ENCODE measurements at regions not wholly inside any gene's neighbourhood (a gene's known extent, or its start where the extent isn't known, plus 50 kb on each side); places are given as distances from the start of the nearest gene placed in this dataset.

DNA sequence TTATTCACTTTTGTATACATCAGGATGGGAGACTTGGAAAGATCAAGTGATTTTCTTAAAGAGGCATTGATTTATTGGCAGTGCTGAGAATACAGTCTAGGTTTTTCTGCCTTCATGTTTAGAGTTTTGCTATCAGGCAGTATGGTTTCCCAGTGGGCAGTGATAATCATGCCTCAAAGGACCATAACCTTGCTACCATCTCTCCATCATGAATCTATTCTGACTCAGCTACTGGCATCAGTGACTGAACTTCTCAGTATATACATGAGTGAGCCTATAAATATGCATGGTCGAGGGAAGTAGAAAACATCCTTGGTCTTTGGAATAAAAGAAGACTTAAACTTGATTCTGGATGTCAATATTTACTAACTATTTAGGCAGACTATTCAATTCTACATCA lies 562.0 kb upstream of the AADAT start:
- Histone ChIP-seq H3K4me3 (ENCODE audit: low read length) (no peak overlapping the region), H4K20me1 (ENCODE audit: insufficient read depth) (no peaks in the 10 kb centered on the region), H3K9ac (ENCODE audit: low read length) (no peak overlapping the region), H3K4me2 (ENCODE audit: low read length) (no peak overlapping the region), H3K79me2 (replicated peaks; ENCODE audit: insufficient read depth, low read length) (no peaks in the 10 kb centered on the region), H3K9me3 (ENCODE audit: low read length) (no peaks in the 10 kb centered on the region), H3K27me3 (ENCODE audit: insufficient read depth, low read depth, low read length) (no peaks in the 10 kb centered on the region), H3F3A (ENCODE audit: insufficient read depth, low read length, poor library complexity, severe bottlenecking) (no peaks in the 10 kb centered on the region), H3K27ac (ENCODE audit: low read length) (no peak overlapping the region), H2AFZ (ENCODE audit: low read depth, low read length) (no peak overlapping the region), H3K36me3 (ENCODE audit: insufficient read depth, low read length) (no peaks in the 10 kb centered on the region), H3K9me2 (ENCODE audit: insufficient read depth, low read length) (no peaks in the 10 kb centered on the region)
- TF ChIP-seq SMC3 (conservative IDR thresholded peaks at IDR 0.05; ENCODE audit: poor library complexity) (no peak), EP300 (conservative IDR thresholded peaks at IDR 0.05; ENCODE audit: poor library complexity, severe bottlenecking) (no peak), POLR2AphosphoS5 (IDR thresholded peaks at IDR 0.05) (no peak), EZH2 (IDR thresholded peaks at IDR 0.05; ENCODE audit: borderline replicate concordance, insufficient read depth, low read length, poor library complexity, severe bottlenecking) (no peak), TAF1 (IDR thresholded peaks at IDR 0.05; ENCODE audit: low read depth) (no peak), MXI1 (conservative IDR thresholded peaks at IDR 0.05; ENCODE audit: poor library complexity, severe bottlenecking) (no peak), RAD21 (conservative IDR thresholded peaks at IDR 0.05) (no peak)
- TF ChIP-seq, protein P1, sequence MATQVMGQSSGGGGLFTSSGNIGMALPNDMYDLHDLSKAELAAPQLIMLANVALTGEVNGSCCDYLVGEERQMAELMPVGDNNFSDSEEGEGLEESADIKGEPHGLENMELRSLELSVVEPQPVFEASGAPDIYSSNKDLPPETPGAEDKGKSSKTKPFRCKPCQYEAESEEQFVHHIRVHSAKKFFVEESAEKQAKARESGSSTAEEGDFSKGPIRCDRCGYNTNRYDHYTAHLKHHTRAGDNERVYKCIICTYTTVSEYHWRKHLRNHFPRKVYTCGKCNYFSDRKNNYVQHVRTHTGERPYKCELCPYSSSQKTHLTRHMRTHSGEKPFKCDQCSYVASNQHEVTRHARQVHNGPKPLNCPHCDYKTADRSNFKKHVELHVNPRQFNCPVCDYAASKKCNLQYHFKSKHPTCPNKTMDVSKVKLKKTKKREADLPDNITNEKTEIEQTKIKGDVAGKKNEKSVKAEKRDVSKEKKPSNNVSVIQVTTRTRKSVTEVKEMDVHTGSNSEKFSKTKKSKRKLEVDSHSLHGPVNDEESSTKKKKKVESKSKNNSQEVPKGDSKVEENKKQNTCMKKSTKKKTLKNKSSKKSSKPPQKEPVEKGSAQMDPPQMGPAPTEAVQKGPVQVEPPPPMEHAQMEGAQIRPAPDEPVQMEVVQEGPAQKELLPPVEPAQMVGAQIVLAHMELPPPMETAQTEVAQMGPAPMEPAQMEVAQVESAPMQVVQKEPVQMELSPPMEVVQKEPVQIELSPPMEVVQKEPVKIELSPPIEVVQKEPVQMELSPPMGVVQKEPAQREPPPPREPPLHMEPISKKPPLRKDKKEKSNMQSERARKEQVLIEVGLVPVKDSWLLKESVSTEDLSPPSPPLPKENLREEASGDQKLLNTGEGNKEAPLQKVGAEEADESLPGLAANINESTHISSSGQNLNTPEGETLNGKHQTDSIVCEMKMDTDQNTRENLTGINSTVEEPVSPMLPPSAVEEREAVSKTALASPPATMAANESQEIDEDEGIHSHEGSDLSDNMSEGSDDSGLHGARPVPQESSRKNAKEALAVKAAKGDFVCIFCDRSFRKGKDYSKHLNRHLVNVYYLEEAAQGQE (IDR thresholded peaks at IDR 0.05; ENCODE audit: borderline replicate concordance), result no peak
- TF ChIP-seq, protein P2, sequence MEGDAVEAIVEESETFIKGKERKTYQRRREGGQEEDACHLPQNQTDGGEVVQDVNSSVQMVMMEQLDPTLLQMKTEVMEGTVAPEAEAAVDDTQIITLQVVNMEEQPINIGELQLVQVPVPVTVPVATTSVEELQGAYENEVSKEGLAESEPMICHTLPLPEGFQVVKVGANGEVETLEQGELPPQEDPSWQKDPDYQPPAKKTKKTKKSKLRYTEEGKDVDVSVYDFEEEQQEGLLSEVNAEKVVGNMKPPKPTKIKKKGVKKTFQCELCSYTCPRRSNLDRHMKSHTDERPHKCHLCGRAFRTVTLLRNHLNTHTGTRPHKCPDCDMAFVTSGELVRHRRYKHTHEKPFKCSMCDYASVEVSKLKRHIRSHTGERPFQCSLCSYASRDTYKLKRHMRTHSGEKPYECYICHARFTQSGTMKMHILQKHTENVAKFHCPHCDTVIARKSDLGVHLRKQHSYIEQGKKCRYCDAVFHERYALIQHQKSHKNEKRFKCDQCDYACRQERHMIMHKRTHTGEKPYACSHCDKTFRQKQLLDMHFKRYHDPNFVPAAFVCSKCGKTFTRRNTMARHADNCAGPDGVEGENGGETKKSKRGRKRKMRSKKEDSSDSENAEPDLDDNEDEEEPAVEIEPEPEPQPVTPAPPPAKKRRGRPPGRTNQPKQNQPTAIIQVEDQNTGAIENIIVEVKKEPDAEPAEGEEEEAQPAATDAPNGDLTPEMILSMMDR (IDR thresholded peaks at IDR 0.05; ENCODE audit: poor library complexity, severe bottlenecking), result no peak

DNA sequence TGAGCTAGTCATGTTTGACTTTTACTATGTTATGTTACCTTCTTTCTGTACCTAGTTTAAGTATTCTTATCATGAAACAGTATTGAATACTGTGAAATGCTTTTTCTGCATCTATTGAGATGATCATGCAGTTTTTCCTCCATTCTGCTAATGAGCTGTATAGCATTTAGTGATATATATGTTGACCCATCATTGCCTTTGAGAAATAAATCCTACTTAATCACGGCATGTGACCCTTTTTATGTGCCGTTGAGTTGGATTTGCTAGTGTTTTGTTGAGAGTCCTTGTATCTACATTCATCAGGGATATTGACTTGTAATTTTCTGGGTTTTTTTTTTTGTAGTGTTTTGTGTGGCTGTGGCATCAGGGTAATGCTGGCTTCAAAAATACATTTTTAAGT lies 537.7 kb upstream of the AADAT start:
- H3K9me3 ChIP-seq (ENCODE audit: low read length), result no peaks in the 10 kb centered on the region
- no peaks in the 10 kb centered on the region for H3F3A ChIP-seq (ENCODE audit: insufficient read depth, low read length, poor library complexity, severe bottlenecking)
- TF ChIP-seq MXI1 (conservative IDR thresholded peaks at IDR 0.05; ENCODE audit: poor library complexity, severe bottlenecking) (no peak), EZH2 (IDR thresholded peaks at IDR 0.05; ENCODE audit: borderline replicate concordance, insufficient read depth, low read length, poor library complexity, severe bottlenecking) (no peak), SMC3 (conservative IDR thresholded peaks at IDR 0.05; ENCODE audit: poor library complexity) (no peak), RAD21 (conservative IDR thresholded peaks at IDR 0.05) (no peak), EP300 (conservative IDR thresholded peaks at IDR 0.05; ENCODE audit: poor library complexity, severe bottlenecking) (no peak), POLR2AphosphoS5 (IDR thresholded peaks at IDR 0.05) (no peak), TAF1 (IDR thresholded peaks at IDR 0.05; ENCODE audit: low read depth) (no peak)
- TF ChIP-seq, protein P1 (IDR thresholded peaks at IDR 0.05; ENCODE audit: borderline replicate concordance), result no peak
- TF ChIP-seq, protein P2 (IDR thresholded peaks at IDR 0.05; ENCODE audit: poor library complexity, severe bottlenecking), result no peak
- no peaks in the 10 kb centered on the region for H3K79me2 ChIP-seq (replicated peaks; ENCODE audit: insufficient read depth, low read length)
- no peaks in the 10 kb centered on the region for H3K9me2 ChIP-seq (ENCODE audit: insufficient read depth, low read length)
- H3K36me3 ChIP-seq (ENCODE audit: insufficient read depth, low read length), result no peaks in the 10 kb centered on the region
- H4K20me1 ChIP-seq (ENCODE audit: insufficient read depth), result no peaks in the 10 kb centered on the region
- H3K27ac ChIP-seq (ENCODE audit: low read length), result no peak overlapping the region
- H3K4me3 ChIP-seq (ENCODE audit: low read length), result no peak overlapping the region
- no peaks in the 10 kb centered on the region for H3K27me3 ChIP-seq (ENCODE audit: insufficient read depth, low read depth, low read length)
- H3K9ac ChIP-seq (ENCODE audit: low read length), result no peak overlapping the region
- no peak overlapping the region for H2AFZ ChIP-seq (ENCODE audit: low read depth, low read length)
- H3K4me2 ChIP-seq (ENCODE audit: low read length), result no peak overlapping the region
